ENCODE measurements at regions not wholly inside any gene's neighbourhood (a gene's known extent, or its start where the extent isn't known, plus 50 kb on each side); places are given as distances from the start of the nearest gene placed in this dataset.

GRCh38 chr6:23218751-23219150 is 649.4 kb downstream of the HDGFL1 start:
- DNase-seq = no peak
- Histone ChIP-seq H3K9me3 (peaks cover 0 to 15% (median 6%) of the 10 kb centered on the region in 11 donors), H3K4me3 (no peak overlapping the region), H3K27me3 (no peaks in the 10 kb centered on the region), H3K4me1 (no peaks in the 10 kb centered on the region), H3K27ac (no peak overlapping the region), H3K36me3 (no peaks in the 10 kb centered on the region)
- no peak for TF ChIP-seq CTCF (IDR thresholded peaks at IDR 0.05)
- WGBS, 2 donors = 11 to 15% methylated on average over 1 of the region's 1 CpG
- intact Hi-C loops (cut with DNase I) = no loop called here
- ATAC-seq = no peak

- Histone ChIP-seq H3K4me3 (no peak overlapping the region), H3K27ac (no peak overlapping the region), H3K36me3 (no peaks in the 10 kb centered on the region), H3K4me1 (no peaks in the 10 kb centered on the region), H3K27me3 (no peaks in the 10 kb centered on the region), H3K9me3 (peaks cover 0 to 29% (median 6%) of the 10 kb centered on the region in 11 donors)
- no peak for TF ChIP-seq CTCF (IDR thresholded peaks at IDR 0.05)
- intact Hi-C loops (cut with DNase I) = no loop called here
- no peak for ATAC-seq
- DNase-seq = no peak
- 49 to 100% methylated on average over 1 of the region's 1 CpG for WGBS, 2 donors
Measured at GRCh38 chr6:23222724-23223123, 653.4 kb downstream of the HDGFL1 start.

GRCh38 chr6:23224540-23224939 is 655.2 kb downstream of the HDGFL1 start:
- WGBS, 2 donors = 69 to 83% methylated on average over 1 of the region's 1 CpG
- peaks cover 0 to 29% (median 6%) of the 10 kb centered on the region in 11 donors for H3K9me3 ChIP-seq

GRCh38 chr6:23228439-23229024 is 659.2 kb downstream of the HDGFL1 start:
- intact Hi-C loops (cut with DNase I) = no loop called here

More at GRCh38 chr6:23224540-23224939, 655.2 kb downstream of the HDGFL1 start:
- no peaks in the 10 kb centered on the region for H3K27me3 ChIP-seq
- H3K4me3 ChIP-seq = no peak overlapping the region
- H3K36me3 ChIP-seq = no peaks in the 10 kb centered on the region
- no peak for TF ChIP-seq CTCF (IDR thresholded peaks at IDR 0.05)
- H3K27ac ChIP-seq = no peak overlapping the region
- no peak for ATAC-seq
- no peaks in the 10 kb centered on the region for H3K4me1 ChIP-seq
- intact Hi-C loops (cut with DNase I) = no loop called here
- DNase-seq = no peak

More at GRCh38 chr6:23228439-23229024, 659.2 kb downstream of the HDGFL1 start:
- no peak overlapping the region for H3K4me3 ChIP-seq
- no peaks in the 10 kb centered on the region for H3K36me3 ChIP-seq
- no peaks in the 10 kb centered on the region for H3K27me3 ChIP-seq
- no peaks in the 10 kb centered on the region for H3K4me1 ChIP-seq
- 88 to 92% methylated on average over 11 of the region's 11 CpGs for WGBS, 2 donors
- H3K9me3 ChIP-seq = peaks cover 0 to 20% (median 0%) of the 10 kb centered on the region in 11 donors
- TF ChIP-seq CTCF (IDR thresholded peaks at IDR 0.05) = no peak
- no peak overlapping the region for H3K27ac ChIP-seq
- ATAC-seq (no peak), DNase-seq (no peak)
